K562 (cell line): ENCODE measurements at regions not wholly inside any gene's neighbourhood (a gene's known extent, or its start where the extent isn't known, plus 50 kb on each side); places are given as distances from the start of the nearest gene placed in this dataset.

Experiments used
- ATAC-seq: fragments of 200-7000 bp; cut with Tn5 transposase; 3 replicates; pipeline ENCODE4 v1.9.1; 2020; ENCODE audit warnings: moderate library complexity
- BruUV-seq: library from RNA; stranded (reverse); fragments of 400-500 nt; replicated peaks from 2 replicates; lab custom pipeline; 2021; lab: Mats Ljungman, UMichigan
- CTCF ChIA-PET: fragments of 300-600 bp; formaldehyde crosslinking; extraction: SDS; loops from one replicate; lab custom pipeline; 2021; ENCODE audit warnings: low intra/inter-chr PET ratio; lab: Yijun Ruan, JAX
- POLR2A ChIA-PET: fragments of 300-600, 350-650 bp; sonication (Branson Sonifier 250); formaldehyde crosslinking; extraction: SDS; loops from one replicate; lab custom pipeline; 2021; ENCODE audit warnings: antibody characterized with exemption, inconsistent platforms; lab: Yijun Ruan, JAX
- DNase-seq, 4 experiments: peaks; one replicate each; pipeline versions ENCODE4 v3.0.0 to v3.0.0-alpha.2; 2011 to 2018; ENCODE audit warnings: low spot score in 3 of 4, mixed read lengths in 3 of 4; ENCODE audit errors: extremely low read depth in 1 of 4
- FAIRE-seq: peaks from 2 replicates; lab custom pipeline; 2011; peaks lifted over from hg19 to GRCh38; lab: Jason Lieb, UNC
- H2AFZ ChIP-seq: 2 replicates; pipeline ENCODE4 v1.6.0; 2011; ENCODE audit warnings: low read depth, low read length, control low read depth, inconsistent platforms
- H3K27ac ChIP-seq: fragments of 200-600 bp; 3 replicates; pipeline ENCODE4 v1.8.0; 2011; ENCODE audit warnings: low read depth, mild to moderate bottlenecking, control low read depth, inconsistent platforms, low read length, moderate library complexity, mixed read lengths; ENCODE audit errors: extremely low read depth
- H3K27me3 ChIP-seq, 2 experiments: fragments of 300-600 bp in 1 of 2; 2 replicates in 1 of 2; 3 replicates in 1 of 2; pipeline versions ENCODE4 v1.6.0 to v1.8.0; 2011; ENCODE audit warnings: inconsistent platforms in 2 of 2, low read length in 2 of 2, mild to moderate bottlenecking in 1 of 2, mixed read lengths in 1 of 2, moderate library complexity in 1 of 2; ENCODE audit not compliant: control insufficient read depth in 2 of 2, insufficient read depth in 2 of 2
- H3K36me3 ChIP-seq: fragments of 300-600 bp; 3 replicates; pipeline ENCODE4 v1.8.0; 2011; ENCODE audit warnings: mild to moderate bottlenecking, low read length, inconsistent platforms; ENCODE audit not compliant: control insufficient read depth, insufficient read depth
- H3K4me1 ChIP-seq, 2 experiments: fragments of 200-600 bp in 1 of 2; replicated peaks in 1 of 2; 2 replicates in 1 of 2; 3 replicates in 1 of 2; pipeline versions ENCODE4 v1.5.1 to v1.8.0; 2011; ENCODE audit warnings: inconsistent platforms in 2 of 2, low read length in 2 of 2, mild to moderate bottlenecking in 1 of 2, mixed read lengths in 1 of 2, moderate library complexity in 1 of 2; ENCODE audit not compliant: control insufficient read depth in 2 of 2, insufficient read depth in 2 of 2
- H3K4me2 ChIP-seq: 2 replicates; pipeline ENCODE4 v1.6.1; 2011; ENCODE audit warnings: low read length, control low read depth, inconsistent platforms, mixed read lengths; ENCODE audit not compliant: insufficient read depth
- H3K4me3 ChIP-seq: fragments of 200-600 bp; sonication (generic), shearing (Covaris generic); 2 replicates; pipeline ENCODE4 v1.5.1; 2016; ENCODE audit warnings: control low read depth, inconsistent platforms
- H3K79me2 ChIP-seq: fragments of 200-600 bp; 3 replicates; pipeline ENCODE4 v1.8.0; 2011; ENCODE audit warnings: low read length, inconsistent platforms; ENCODE audit not compliant: control insufficient read depth, insufficient read depth
- H3K9ac ChIP-seq, 2 experiments: 2 replicates each; pipeline versions ENCODE4 v1.6.0 to v1.6.1; 2011; ENCODE audit warnings: low read depth in 2 of 2, low read length in 2 of 2, control low read depth in 1 of 2, inconsistent platforms in 1 of 2, mild to moderate bottlenecking in 1 of 2, mixed read lengths in 1 of 2; ENCODE audit not compliant: insufficient read depth in 1 of 2
- H3K9me1 ChIP-seq: one replicate; pipeline ENCODE4 v1.6.0; 2011; ENCODE audit warnings: inconsistent platforms, mild to moderate bottlenecking, low read length, moderate library complexity; ENCODE audit not compliant: control insufficient read depth, insufficient read depth
- H3K9me3 ChIP-seq: replicated peaks from 2 replicates; pipeline ENCODE4 v1.5.1; 2011; ENCODE audit warnings: low read depth, low read length, inconsistent platforms; ENCODE audit not compliant: control insufficient read depth, insufficient read depth
- H4K20me1 ChIP-seq: replicated peaks from 2 replicates; pipeline ENCODE4 v1.6.1; 2011; ENCODE audit warnings: low read length, inconsistent platforms, mixed read lengths; ENCODE audit not compliant: control insufficient read depth, insufficient read depth
- CC2D1A ChIP-seq: fragments of 450-650 bp; IDR thresholded peaks from 2 replicates; pipeline ENCODE4 v1.6.1; 2017; ENCODE audit warnings: mild to moderate bottlenecking
- CREBBP ChIP-seq: IDR thresholded peaks from one replicate; pipeline ENCODE4 v1.6.1; 2012; ENCODE audit warnings: low read depth, mild to moderate bottlenecking, control low read depth, inconsistent platforms, low read length
- HDAC8 ChIP-seq: fragments of 450-650 bp; IDR thresholded peaks from 2 replicates; pipeline ENCODE4 v1.6.1; 2016; ENCODE audit warnings: mild to moderate bottlenecking, missing genetic modification characterization, moderate library complexity, missing compliant biosample characterization
- ILK ChIP-seq: fragments of 450-650 bp; IDR thresholded peaks from 2 replicates; pipeline ENCODE4 v1.6.1; 2016; ENCODE audit warnings: missing genetic modification characterization, low read depth, mild to moderate bottlenecking, missing compliant biosample characterization, moderate library complexity, borderline replicate concordance
- IRF2 ChIP-seq: sonication (generic); formaldehyde crosslinking; IDR thresholded peaks from 2 replicates; pipeline ENCODE4 v1.8.1; 2022; ENCODE audit warnings: mild to moderate bottlenecking, missing genetic modification reagents
- NEUROD1 ChIP-seq: fragments of 150-350 bp; IDR thresholded peaks from 2 replicates; pipeline ENCODE4 v1.6.1; 2014; ENCODE audit warnings: borderline replicate concordance, low read length, low read depth; ENCODE audit not compliant: partially characterized antibody
- RFX7 ChIP-seq: fragments of 250-450 bp; sonication (Bioruptor Pico); IDR thresholded peaks from 2 replicates; pipeline ENCODE4 v1.5.1; 2021; ENCODE audit warnings: mild to moderate bottlenecking
- ZHX1 ChIP-seq: fragments of 150-350 bp; conservative IDR thresholded peaks from 2 replicates; pipeline ENCODE4 v1.6.1; 2014; ENCODE audit warnings: low read length
- ZNF586 ChIP-seq: fragments of 450-650 bp; formaldehyde crosslinking; conservative IDR thresholded peaks from 2 replicates; pipeline ENCODE4 v1.4.0; 2020; ENCODE audit warnings: mild to moderate bottlenecking, moderate library complexity
- WGBS: fragments of 100-300 bp; shearing (Covaris generic); methylation state at CpG from one replicate; pipeline ENCODE4 v1.1.6; 2016; ENCODE audit warnings: low coverage, mixed read lengths; ENCODE audit not compliant: insufficient coverage; ENCODE audit errors: missing lambda C conversion rate; 5-methylcytosine and 5-hydroxymethylcytosine counted together
- in situ Hi-C: fragments of 300-500 bp; cut with MboI; formaldehyde crosslinking; loops from 4 replicates; pipeline ENCODE4 v1.15.0; 2018; ENCODE audit warnings: inconsistent platforms, mixed read lengths
- intact Hi-C: fragments of 100-400 bp; cut with micrococcal nuclease; formaldehyde crosslinking; loops from 2 replicates; pipeline ENCODE4 v1.14.2; 2022
- TF ChIP-seq, protein P1 (sequence below): fragments of 450-650 bp; formaldehyde crosslinking; conservative IDR thresholded peaks from 2 replicates; pipeline ENCODE4 v1.4.0; 2022; ENCODE audit warnings: mild to moderate bottlenecking, missing genetic modification characterization
- TF ChIP-seq, protein P2 (sequence below): fragments of 250-450 bp; sonication (Bioruptor Pico); IDR thresholded peaks from 2 replicates; pipeline ENCODE4 v1.6.1; 2021; ENCODE audit warnings: mild to moderate bottlenecking

- Histone ChIP-seq H3K27me3 (peaks cover 0 to 20% of the 10 kb centered on the region in 2 experiments; a peak in 2 of 5 replicates), H3K27ac (no peak overlapping the region), H3K4me2 (no peak overlapping the region), H3K4me1 (no peaks in the 10 kb centered on the region), H2AFZ (no peak overlapping the region), H3K4me3 (no peak overlapping the region), H3K9me1 (no peaks in the 10 kb centered on the region), H3K9me3 (no peaks in the 10 kb centered on the region), H3K9ac (no peak overlapping the region), H3K36me3 (no peaks in the 10 kb centered on the region), H4K20me1 (0 out of 2 replicates have a peak, but pooled peaks cover 3% of the 10 kb centered on the region)
- no peak for DNase-seq
- intact Hi-C loops = no loop called here
- BruUV-seq = no TSS peak
- ChIA-PET CTCF (interaction anchor here (0.6 kb wide), 1 partner anchor 54 kb away, joined by 3 read pairs; no protein-coding TSS in a partner anchor), POLR2A (no interaction called here)
- WGBS = 32% methylated on average over 4 of the region's 4 CpGs
- FAIRE-seq = no peak
- ATAC-seq = no peak
- TF ChIP-seq IRF2 (CRISPR knock-in tag) (no peak), CC2D1A (no peak), HDAC8 (tag) (no peak), ZNF586 (CRISPR knock-in tag) (no peak)
- TF ChIP-seq, all 486 proteins: peak for 0
- no peaks in the 10 kb centered on the region for H3K79me2 ChIP-seq
- in situ Hi-C loops = no loop called here
Observed at GRCh38 chr2:16327326-16327725, 338.3 kb downstream of the CYRIA start.

DNA sequence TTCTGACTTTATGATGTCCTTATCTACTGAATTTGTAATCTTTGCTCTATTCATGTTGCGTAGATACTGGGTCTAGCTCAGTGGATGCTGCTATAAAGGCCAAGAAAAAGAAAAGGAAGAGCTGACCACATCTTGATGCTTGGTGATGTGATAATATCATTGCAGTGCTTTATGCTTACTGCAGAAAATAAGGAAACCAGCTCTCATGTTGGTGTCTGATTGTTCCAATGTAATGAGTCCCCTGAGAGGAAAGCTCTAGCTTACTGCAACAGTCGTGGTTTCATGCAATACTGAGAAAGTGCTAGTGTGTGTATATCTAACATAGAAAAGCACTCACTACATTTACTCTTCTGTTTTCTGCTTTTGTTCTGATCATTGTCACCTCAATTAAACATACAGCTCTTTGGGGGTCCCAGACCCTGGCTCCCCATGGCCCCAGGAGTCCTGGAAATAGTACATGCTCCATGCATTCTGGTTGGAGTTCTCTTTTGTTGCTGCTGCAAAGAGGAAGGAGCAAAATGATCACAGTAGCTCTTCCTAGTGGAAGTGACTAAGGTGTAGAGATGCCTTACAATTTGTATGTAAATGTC lies 338.8 kb downstream of the CYRIA start:
- peaks cover 0 to 20% of the 10 kb centered on the region in 2 experiments; a peak in 2 of 5 replicates for H3K27me3 ChIP-seq
- H3K9me1 ChIP-seq = no peaks in the 10 kb centered on the region
- no peak overlapping the region for H3K27ac ChIP-seq
- no TSS peak for BruUV-seq
- ATAC-seq (no peak), FAIRE-seq (no peak), DNase-seq (no peak)
- WGBS = 4% methylated on average over 2 of the region's 2 CpGs
- no peaks in the 10 kb centered on the region for H3K36me3 ChIP-seq
- no peak overlapping the region for H2AFZ ChIP-seq
- no peak overlapping the region for H3K4me3 ChIP-seq
- no peaks in the 10 kb centered on the region for H3K4me1 ChIP-seq
- in situ Hi-C loops = no loop called here
- POLR2A ChIA-PET = interaction anchor here (0.8 kb wide), 1 partner anchor 15 kb away, joined by 3 read pairs; no protein-coding TSS in a partner anchor
- no peak overlapping the region for H3K9ac ChIP-seq
- CTCF ChIA-PET = interaction anchor here (0.6 kb wide), 2 partner anchors 12 to 54 kb away, joined by 3 to 4 read pairs; no protein-coding TSS in a partner anchor
- no peaks in the 10 kb centered on the region for H3K9me3 ChIP-seq
- intact Hi-C loops = no loop called here
- no peak overlapping the region for H3K4me2 ChIP-seq
- 0 out of 2 replicates have a peak, but pooled peaks cover 3% of the 10 kb centered on the region for H4K20me1 ChIP-seq
- no peaks in the 10 kb centered on the region for H3K79me2 ChIP-seq
- TF ChIP-seq ILK (tag) (no peak), NEUROD1 (no peak), ZHX1 (no peak), CREBBP (no peak), RFX7 (no peak)
- TF ChIP-seq, protein P1, sequence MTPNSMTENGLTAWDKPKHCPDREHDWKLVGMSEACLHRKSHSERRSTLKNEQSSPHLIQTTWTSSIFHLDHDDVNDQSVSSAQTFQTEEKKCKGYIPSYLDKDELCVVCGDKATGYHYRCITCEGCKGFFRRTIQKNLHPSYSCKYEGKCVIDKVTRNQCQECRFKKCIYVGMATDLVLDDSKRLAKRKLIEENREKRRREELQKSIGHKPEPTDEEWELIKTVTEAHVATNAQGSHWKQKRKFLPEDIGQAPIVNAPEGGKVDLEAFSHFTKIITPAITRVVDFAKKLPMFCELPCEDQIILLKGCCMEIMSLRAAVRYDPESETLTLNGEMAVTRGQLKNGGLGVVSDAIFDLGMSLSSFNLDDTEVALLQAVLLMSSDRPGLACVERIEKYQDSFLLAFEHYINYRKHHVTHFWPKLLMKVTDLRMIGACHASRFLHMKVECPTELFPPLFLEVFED = no peak
- TF ChIP-seq, protein P2, sequence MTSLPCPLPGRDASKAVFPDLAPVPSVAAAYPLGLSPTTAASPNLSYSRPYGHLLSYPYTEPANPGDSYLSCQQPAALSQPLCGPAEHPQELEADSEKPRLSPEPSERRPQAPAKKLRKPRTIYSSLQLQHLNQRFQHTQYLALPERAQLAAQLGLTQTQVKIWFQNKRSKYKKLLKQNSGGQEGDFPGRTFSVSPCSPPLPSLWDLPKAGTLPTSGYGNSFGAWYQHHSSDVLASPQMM (CRISPR knock-in tag) = no peak
